ENCODE measurements at regions not wholly inside any gene's neighbourhood (a gene's known extent, or its start where the extent isn't known, plus 50 kb on each side); places are given as distances from the start of the nearest gene placed in this dataset.

GRCh38 chr6:93566285-93566684, 146.9 kb upstream of the EPHA7 start:
- intact Hi-C loops (cut with micrococcal nuclease) (no loop called here), dilution Hi-C loops (cut with MboI; ENCODE audit: extremely low pct_ligation_motif_present, low sequenced_read_pairs) (no loop called here)
- CTCF ChIA-PET: no interaction called here

GRCh38 chr6:93562582-93562981, 143.2 kb upstream of the EPHA7 start:
- intact Hi-C loops (cut with micrococcal nuclease): no loop called here
- Histone ChIP-seq H3K4me1 (ENCODE audit: control insufficient read depth, extremely low read depth, insufficient read depth, low read length) (no peaks in the 10 kb centered on the region), H3K36me3 (ENCODE audit: control insufficient read depth in 2 of 2, extremely low read depth in 1 of 2, insufficient read depth in 2 of 2, low read length in 2 of 2) (no peaks in the 10 kb centered on the region), H3K9me1 (replicated peaks; ENCODE audit: control insufficient read depth, extremely low read depth, insufficient read depth, low read length) (no peaks in the 10 kb centered on the region), H3K4me2 (ENCODE audit: insufficient read depth, low read length) (no peak overlapping the region), H4K20me1 (replicated peaks; ENCODE audit: control insufficient read depth, extremely low read depth, insufficient read depth, low read length) (no peaks in the 10 kb centered on the region), H3K9ac (replicated peaks; ENCODE audit: extremely low read depth, insufficient read depth, low read length) (no peak overlapping the region), H3K4me3 (replicated peaks in 1 of 3; ENCODE audit: insufficient read depth in 1 of 3, low read depth in 1 of 3, low read length in 3 of 3) (no peak overlapping the region), H3K79me2 (ENCODE audit: control insufficient read depth, insufficient read depth, low read length) (no peaks in the 10 kb centered on the region), H3K27ac (ENCODE audit: insufficient read depth, low read depth, low read length) (no peak overlapping the region), H2AFZ (ENCODE audit: low read depth, low read length) (no peak overlapping the region), H3K9me3 (replicated peaks; ENCODE audit: control insufficient read depth, insufficient read depth, low read length) (no peaks in the 10 kb centered on the region), H3K27me3 (ENCODE audit: control insufficient read depth in 2 of 2, insufficient read depth in 2 of 2, low read length in 2 of 2) (no peaks in the 10 kb centered on the region)
- dilution Hi-C loops (cut with MboI; ENCODE audit: extremely low pct_ligation_motif_present, low sequenced_read_pairs): no loop called here
- no TSS peak for BruUV-seq (replicated peaks)
- DNase-seq (ENCODE audit: low read depth, low spot score): no peak
- POLR2A ChIA-PET: no interaction called here
- no peak for FAIRE-seq
- CTCF ChIA-PET: no interaction called here
- TF ChIP-seq MYC (IDR thresholded peaks at IDR 0.05; ENCODE audit: low read depth, low read length) (no peak), EZH2 (IDR thresholded peaks at IDR 0.05; ENCODE audit: borderline replicate concordance, low read depth, low read length, severe bottlenecking) (no peak), FOS (IDR thresholded peaks at IDR 0.05; ENCODE audit: borderline replicate concordance, insufficient read depth, low read length) (no peak), POLR2A (IDR thresholded peaks at IDR 0.05; ENCODE audit: low read depth, low read length) (no peak), GATA2 (IDR thresholded peaks at IDR 0.05; ENCODE audit: insufficient read depth, insufficient read length, low read depth, low read length) (no peak), CTCF (IDR thresholded peaks at IDR 0.05; ENCODE audit: extremely low read depth in 1 of 2, insufficient read depth in 1 of 2, low read depth in 1 of 2, low read length in 2 of 2) (no peak), POLR2AphosphoS5 (IDR thresholded peaks at IDR 0.05; ENCODE audit: insufficient read depth, low read depth, low read length) (no peak), JUN (IDR thresholded peaks at IDR 0.05; ENCODE audit: borderline replicate concordance, insufficient read depth, insufficient read length, low read depth) (no peak), MAX (IDR thresholded peaks at IDR 0.05; ENCODE audit: insufficient read depth, insufficient read length) (no peak)

More at GRCh38 chr6:93566285-93566684, 146.9 kb upstream of the EPHA7 start:
- H3K27ac ChIP-seq (ENCODE audit: insufficient read depth, low read depth, low read length): no peak overlapping the region
- H3K4me2 ChIP-seq (ENCODE audit: insufficient read depth, low read length): no peak overlapping the region
- no TSS peak for BruUV-seq (replicated peaks)
- no peaks in the 10 kb centered on the region for H3K9me1 ChIP-seq (replicated peaks; ENCODE audit: control insufficient read depth, extremely low read depth, insufficient read depth, low read length)
- no peaks in the 10 kb centered on the region for H4K20me1 ChIP-seq (replicated peaks; ENCODE audit: control insufficient read depth, extremely low read depth, insufficient read depth, low read length)
- DNase-seq (ENCODE audit: low read depth, low spot score): no peak
- no peaks in the 10 kb centered on the region for H3K79me2 ChIP-seq (ENCODE audit: control insufficient read depth, insufficient read depth, low read length)
- H3K9ac ChIP-seq (replicated peaks; ENCODE audit: extremely low read depth, insufficient read depth, low read length): no peak overlapping the region
- no peaks in the 10 kb centered on the region for H3K36me3 ChIP-seq (ENCODE audit: control insufficient read depth in 2 of 2, extremely low read depth in 1 of 2, insufficient read depth in 2 of 2, low read length in 2 of 2)
- H3K4me1 ChIP-seq (ENCODE audit: control insufficient read depth, extremely low read depth, insufficient read depth, low read length): no peaks in the 10 kb centered on the region
- FAIRE-seq: no peak
- POLR2A ChIA-PET: no interaction called here
- H3K9me3 ChIP-seq (replicated peaks; ENCODE audit: control insufficient read depth, insufficient read depth, low read length): no peaks in the 10 kb centered on the region
- no peak overlapping the region for H2AFZ ChIP-seq (ENCODE audit: low read depth, low read length)
- no peaks in the 10 kb centered on the region for H3K27me3 ChIP-seq (ENCODE audit: control insufficient read depth in 2 of 2, insufficient read depth in 2 of 2, low read length in 2 of 2)
- no peak overlapping the region for H3K4me3 ChIP-seq (replicated peaks in 1 of 3; ENCODE audit: insufficient read depth in 1 of 3, low read depth in 1 of 3, low read length in 3 of 3)
- TF ChIP-seq MYC (IDR thresholded peaks at IDR 0.05; ENCODE audit: low read depth, low read length): no peak
- no peak for TF ChIP-seq FOS (IDR thresholded peaks at IDR 0.05; ENCODE audit: borderline replicate concordance, insufficient read depth, low read length)
- TF ChIP-seq GATA2 (IDR thresholded peaks at IDR 0.05; ENCODE audit: insufficient read depth, insufficient read length, low read depth, low read length): no peak
